ENCODE measurements at regions not wholly inside any gene's neighbourhood (a gene's known extent, or its start where the extent isn't known, plus 50 kb on each side); places are given as distances from the start of the nearest gene placed in this dataset.

- DNase-seq (ENCODE audit: low read depth): no peak
- in situ Hi-C loops (cut with HindIII; ENCODE audit: low pct_unique_long_range_greater_than_20kb, low sequenced_read_pairs): no loop called here
Observed at GRCh38 chr6:14706378-14706929, 539.4 kb upstream of the JARID2 start.

- no peak for DNase-seq (ENCODE audit: low read depth)
- in situ Hi-C loops (cut with HindIII; ENCODE audit: low pct_unique_long_range_greater_than_20kb, low sequenced_read_pairs): no loop called here
Observed at GRCh38 chr6:14707276-14707675, 538.6 kb upstream of the JARID2 start.

- in situ Hi-C loops (cut with HindIII; ENCODE audit: low pct_unique_long_range_greater_than_20kb, low sequenced_read_pairs): no loop called here
Observed at GRCh38 chr6:14707971-14708465, 537.9 kb upstream of the JARID2 start.

GRCh38 chr6:14709066-14709670 lies 536.7 kb upstream of the JARID2 start:
- in situ Hi-C loops (cut with HindIII; ENCODE audit: low pct_unique_long_range_greater_than_20kb, low sequenced_read_pairs): no loop called here
- no peak for DNase-seq (ENCODE audit: low read depth)

More at GRCh38 chr6:14707971-14708465, 537.9 kb upstream of the JARID2 start:
- no peak for DNase-seq (ENCODE audit: low read depth)

GRCh38 chr6:14709900-14710299 lies 536.0 kb upstream of the JARID2 start:
- DNase-seq (ENCODE audit: low read depth): no peak
- in situ Hi-C loops (cut with HindIII; ENCODE audit: low pct_unique_long_range_greater_than_20kb, low sequenced_read_pairs): no loop called here

- in situ Hi-C loops (cut with HindIII; ENCODE audit: low pct_unique_long_range_greater_than_20kb, low sequenced_read_pairs): no loop called here
- no peak for DNase-seq (ENCODE audit: low read depth)
Observed at GRCh38 chr6:14710421-14710820, 535.4 kb upstream of the JARID2 start.

- in situ Hi-C loops (cut with HindIII; ENCODE audit: low pct_unique_long_range_greater_than_20kb, low sequenced_read_pairs): no loop called here
- DNase-seq (ENCODE audit: low read depth): peak; percentile 51
Observed at GRCh38 chr6:14711056-14711703, 534.7 kb upstream of the JARID2 start.

GRCh38 chr6:14711704-14712379 lies 534.0 kb upstream of the JARID2 start:
- in situ Hi-C loops (cut with HindIII; ENCODE audit: low pct_unique_long_range_greater_than_20kb, low sequenced_read_pairs): no loop called here

GRCh38 chr6:14713008-14713960 lies 532.6 kb upstream of the JARID2 start:
- DNase-seq (ENCODE audit: low read depth): no peak
- in situ Hi-C loops (cut with HindIII; ENCODE audit: low pct_unique_long_range_greater_than_20kb, low sequenced_read_pairs): no loop called here

More at GRCh38 chr6:14711704-14712379, 534.0 kb upstream of the JARID2 start:
- DNase-seq (ENCODE audit: low read depth): no peak

- in situ Hi-C loops (cut with HindIII; ENCODE audit: low pct_unique_long_range_greater_than_20kb, low sequenced_read_pairs): no loop called here
- no peak for DNase-seq (ENCODE audit: low read depth)
Observed at GRCh38 chr6:14713966-14714631, 531.8 kb upstream of the JARID2 start.

- in situ Hi-C loops (cut with HindIII; ENCODE audit: low pct_unique_long_range_greater_than_20kb, low sequenced_read_pairs): no loop called here
- no peak for DNase-seq (ENCODE audit: low read depth)
Observed at GRCh38 chr6:14715076-14715475, 530.8 kb upstream of the JARID2 start.

- in situ Hi-C loops (cut with HindIII; ENCODE audit: low pct_unique_long_range_greater_than_20kb, low sequenced_read_pairs): no loop called here
- no peak for DNase-seq (ENCODE audit: low read depth)
Observed at GRCh38 chr6:14716499-14717146, 529.2 kb upstream of the JARID2 start.

GRCh38 chr6:14717307-14717706 lies 528.6 kb upstream of the JARID2 start:
- in situ Hi-C loops (cut with HindIII; ENCODE audit: low pct_unique_long_range_greater_than_20kb, low sequenced_read_pairs): no loop called here
- no peak for DNase-seq (ENCODE audit: low read depth)

GRCh38 chr6:14718861-14719260 lies 527.0 kb upstream of the JARID2 start:
- in situ Hi-C loops (cut with HindIII; ENCODE audit: low pct_unique_long_range_greater_than_20kb, low sequenced_read_pairs): no loop called here
- DNase-seq (ENCODE audit: low read depth): no peak

GRCh38 chr6:14719270-14719669 lies 526.6 kb upstream of the JARID2 start:
- in situ Hi-C loops (cut with HindIII; ENCODE audit: low pct_unique_long_range_greater_than_20kb, low sequenced_read_pairs): no loop called here
- DNase-seq (ENCODE audit: low read depth): no peak

- in situ Hi-C loops (cut with HindIII; ENCODE audit: low pct_unique_long_range_greater_than_20kb, low sequenced_read_pairs): no loop called here
- DNase-seq (ENCODE audit: low read depth): no peak
Observed at GRCh38 chr6:14720411-14721102, 525.3 kb upstream of the JARID2 start.

Measured in Caki2 (cell line).